ENCODE measurements at regions not wholly inside any gene's neighbourhood (a gene's known extent, or its start where the extent isn't known, plus 50 kb on each side); places are given as distances from the start of the nearest gene placed in this dataset.

DNA sequence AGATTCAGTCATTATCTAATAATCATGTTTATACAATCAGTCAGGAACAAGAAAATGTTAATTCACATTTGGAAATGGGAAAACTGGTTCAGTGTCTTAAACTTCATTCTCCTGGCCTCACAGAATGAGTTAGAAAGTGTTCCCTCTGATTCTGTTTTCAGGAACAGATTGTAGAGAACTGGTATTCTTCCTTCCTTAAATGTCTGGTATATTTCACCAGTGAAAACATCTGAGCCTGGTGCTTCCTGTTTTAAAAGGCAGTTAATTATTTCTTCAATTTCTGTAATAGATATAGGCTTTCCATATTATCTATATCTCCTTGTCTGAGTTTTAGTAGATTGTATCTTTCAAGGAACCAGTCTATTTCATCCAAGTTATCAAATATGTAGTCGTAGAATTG is 97.1 kb upstream of the TMEM168 start:
- TF ChIP-seq, protein P1, sequence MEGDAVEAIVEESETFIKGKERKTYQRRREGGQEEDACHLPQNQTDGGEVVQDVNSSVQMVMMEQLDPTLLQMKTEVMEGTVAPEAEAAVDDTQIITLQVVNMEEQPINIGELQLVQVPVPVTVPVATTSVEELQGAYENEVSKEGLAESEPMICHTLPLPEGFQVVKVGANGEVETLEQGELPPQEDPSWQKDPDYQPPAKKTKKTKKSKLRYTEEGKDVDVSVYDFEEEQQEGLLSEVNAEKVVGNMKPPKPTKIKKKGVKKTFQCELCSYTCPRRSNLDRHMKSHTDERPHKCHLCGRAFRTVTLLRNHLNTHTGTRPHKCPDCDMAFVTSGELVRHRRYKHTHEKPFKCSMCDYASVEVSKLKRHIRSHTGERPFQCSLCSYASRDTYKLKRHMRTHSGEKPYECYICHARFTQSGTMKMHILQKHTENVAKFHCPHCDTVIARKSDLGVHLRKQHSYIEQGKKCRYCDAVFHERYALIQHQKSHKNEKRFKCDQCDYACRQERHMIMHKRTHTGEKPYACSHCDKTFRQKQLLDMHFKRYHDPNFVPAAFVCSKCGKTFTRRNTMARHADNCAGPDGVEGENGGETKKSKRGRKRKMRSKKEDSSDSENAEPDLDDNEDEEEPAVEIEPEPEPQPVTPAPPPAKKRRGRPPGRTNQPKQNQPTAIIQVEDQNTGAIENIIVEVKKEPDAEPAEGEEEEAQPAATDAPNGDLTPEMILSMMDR (IDR thresholded peaks at IDR 0.05): no peak
- TF ChIP-seq ZFX (IDR thresholded peaks at IDR 0.05; ENCODE audit: borderline replicate concordance): no peak
- H3K27ac ChIP-seq: no peak overlapping the region

DNA sequence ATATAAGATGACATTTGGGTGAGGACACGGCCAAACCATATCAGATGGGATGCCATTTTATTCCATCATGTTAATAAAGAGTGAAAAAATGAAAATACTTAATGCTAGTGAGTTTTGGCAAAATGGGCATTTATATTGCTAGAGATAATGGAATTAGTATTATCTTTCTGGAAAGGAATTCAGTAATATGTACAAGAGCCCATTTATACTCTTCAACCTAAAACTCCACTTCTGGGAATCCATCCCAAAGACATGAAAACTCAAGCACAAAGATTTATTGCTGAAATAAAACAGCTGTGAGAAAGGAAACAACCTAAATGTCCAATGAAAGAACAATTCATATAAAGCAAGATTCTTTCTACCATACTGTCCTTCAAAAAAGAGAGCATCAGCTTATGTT is 96.0 kb upstream of the TMEM168 start:
- H3K27ac ChIP-seq: no peak overlapping the region
- no peak for TF ChIP-seq ZFX (IDR thresholded peaks at IDR 0.05; ENCODE audit: borderline replicate concordance)
- TF ChIP-seq, protein P1 (IDR thresholded peaks at IDR 0.05): no peak

DNA sequence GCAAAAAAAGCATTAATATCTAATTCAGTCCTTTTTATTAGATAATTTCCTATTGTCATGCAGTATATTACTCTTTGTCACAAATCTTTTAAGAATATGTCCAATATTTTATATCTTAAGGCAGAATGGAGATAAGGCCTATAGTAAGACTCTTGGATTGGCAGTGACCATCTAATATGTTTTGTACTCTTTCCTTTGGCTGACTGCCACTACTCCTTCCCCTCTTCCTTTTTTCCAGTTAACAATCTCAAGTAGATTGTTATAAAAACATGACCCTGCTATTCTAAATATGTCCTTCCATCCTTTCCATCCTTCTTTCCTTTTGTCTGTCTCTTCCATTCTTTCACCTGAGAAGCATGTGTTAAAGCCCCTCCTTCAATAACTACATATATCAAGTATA is 92.8 kb upstream of the TMEM168 start:
- TF ChIP-seq, protein P1 (IDR thresholded peaks at IDR 0.05): no peak
- TF ChIP-seq ZFX (IDR thresholded peaks at IDR 0.05; ENCODE audit: borderline replicate concordance): no peak
- no peak overlapping the region for H3K27ac ChIP-seq

GRCh38 chr7:112882511-112882910 is 92.3 kb upstream of the TMEM168 start:
- TF ChIP-seq ZFX (IDR thresholded peaks at IDR 0.05; ENCODE audit: borderline replicate concordance): no peak
- TF ChIP-seq, protein P1 (IDR thresholded peaks at IDR 0.05): no peak

DNA sequence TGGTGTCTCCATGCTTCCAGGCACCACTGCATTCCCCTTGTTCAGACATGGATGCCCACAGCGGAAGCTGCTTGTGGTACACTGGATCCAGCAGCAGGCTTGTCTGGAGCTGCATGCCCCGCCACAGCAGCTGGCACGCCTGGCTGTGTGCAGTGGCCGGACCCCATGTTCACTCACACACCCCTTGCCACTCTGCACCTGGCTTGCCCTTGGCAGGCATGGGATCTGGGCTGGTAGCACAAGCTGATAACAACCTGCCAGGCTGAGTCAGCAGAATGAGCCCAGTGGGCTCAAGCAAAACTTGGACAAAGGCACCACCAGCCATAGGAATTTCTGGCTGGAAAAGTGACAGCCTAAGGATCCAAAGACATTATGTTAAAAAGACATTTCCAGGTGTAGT is 91.8 kb upstream of the TMEM168 start:
- no peak for TF ChIP-seq ZFX (IDR thresholded peaks at IDR 0.05; ENCODE audit: borderline replicate concordance)
- TF ChIP-seq, protein P1 (IDR thresholded peaks at IDR 0.05): no peak
- no peak overlapping the region for H3K27ac ChIP-seq

More at GRCh38 chr7:112882511-112882910, 92.3 kb upstream of the TMEM168 start:
- no peak overlapping the region for H3K27ac ChIP-seq

DNA sequence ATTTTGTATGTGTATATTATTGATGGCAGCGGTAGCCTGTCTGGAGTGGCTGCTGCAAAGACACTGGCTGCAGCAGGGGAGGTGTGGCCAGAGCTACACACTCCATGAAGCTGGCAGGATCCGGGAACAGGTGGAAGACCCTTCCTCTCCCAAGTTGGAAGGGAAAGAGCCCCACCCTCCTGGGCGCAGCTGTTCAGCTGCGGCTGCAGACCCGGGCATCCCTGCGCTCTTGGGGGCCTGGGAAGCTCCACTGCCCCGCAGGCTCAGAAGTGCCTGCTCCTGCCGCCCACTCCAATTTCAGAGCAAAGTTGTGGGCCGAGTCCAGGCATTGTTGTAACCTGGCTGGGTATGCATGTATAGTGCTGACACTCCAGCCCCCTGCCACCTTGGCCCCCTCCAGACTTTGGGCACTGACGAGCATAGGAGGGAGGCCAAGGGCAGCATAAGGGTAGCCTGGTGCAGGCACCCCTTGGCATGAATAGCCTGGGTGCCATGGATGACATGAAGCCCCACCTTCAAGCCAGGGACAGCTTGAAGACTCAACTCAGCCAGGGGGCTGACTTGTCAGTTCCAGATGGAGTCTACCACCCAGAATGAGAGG is 90.7 kb upstream of the TMEM168 start:
- TF ChIP-seq ZFX (IDR thresholded peaks at IDR 0.05; ENCODE audit: borderline replicate concordance): no peak
- TF ChIP-seq, protein P1 (IDR thresholded peaks at IDR 0.05): no peak
- no peak overlapping the region for H3K27ac ChIP-seq

DNA sequence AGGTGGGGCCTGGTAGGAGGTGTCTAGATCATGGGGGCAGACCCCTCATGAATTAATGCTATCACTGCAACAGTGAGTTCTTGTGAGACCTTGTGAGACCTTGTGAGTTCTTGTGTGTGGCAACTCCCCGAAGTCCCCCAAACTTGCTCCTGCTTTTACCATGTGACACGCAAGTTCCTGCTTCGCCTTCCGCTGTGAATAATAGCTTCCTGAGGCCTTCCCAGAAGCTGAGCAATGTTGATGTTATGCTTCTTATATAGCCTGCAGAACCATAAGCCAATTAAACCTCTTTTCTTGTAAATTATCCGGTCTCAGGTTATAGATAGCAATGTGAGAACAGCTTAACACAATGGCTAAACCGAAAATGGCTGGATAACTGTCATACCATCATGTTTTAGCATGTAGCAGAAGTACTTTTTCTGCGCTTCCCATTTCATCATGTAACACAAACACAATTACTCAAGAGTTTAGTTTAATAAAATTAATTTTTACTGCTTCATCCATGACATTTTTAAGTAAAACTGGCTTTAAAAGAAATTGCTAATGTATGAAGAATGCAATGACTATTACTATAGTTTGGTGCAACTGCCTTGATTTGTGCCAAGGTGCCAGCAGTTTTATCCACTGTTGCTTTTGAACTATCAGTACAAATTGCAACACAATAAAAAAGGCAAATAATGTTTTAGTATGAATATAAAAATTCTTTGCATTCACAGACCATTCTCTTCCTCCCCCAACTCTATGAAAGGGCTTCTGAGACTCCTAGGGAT is 87.7 kb upstream of the TMEM168 start:
- H3K27ac ChIP-seq: no peak overlapping the region
- TF ChIP-seq, protein P1 (IDR thresholded peaks at IDR 0.05): no peak
- no peak for TF ChIP-seq ZFX (IDR thresholded peaks at IDR 0.05; ENCODE audit: borderline replicate concordance)

Data from 22Rv1 (cell line).